Ishikawa (cell line): ENCODE measurements at regions not wholly inside any gene's neighbourhood (a gene's known extent, or its start where the extent isn't known, plus 50 kb on each side); places are given as distances from the start of the nearest gene placed in this dataset.

Experiments
- CEBPB ChIP-seq: IDR thresholded peaks from 2 replicates; pipeline ENCODE4 v1.6.1; 2012
- CREB1 ChIP-seq: IDR thresholded peaks from 2 replicates; pipeline ENCODE4 v1.6.1; 2012; ENCODE audit warnings: low read depth
- EGR1 ChIP-seq: IDR thresholded peaks from 2 replicates; pipeline ENCODE4 v1.6.1; 2012
- EP300 ChIP-seq: IDR thresholded peaks from 2 replicates; pipeline ENCODE4 v1.6.1; 2012; ENCODE audit warnings: borderline replicate concordance
- FOXM1 ChIP-seq: IDR thresholded peaks from 2 replicates; pipeline ENCODE4 v1.6.1; 2012; ENCODE audit warnings: low read depth, borderline replicate concordance
- MAX ChIP-seq: IDR thresholded peaks from 2 replicates; pipeline ENCODE4 v1.6.1; 2012
- NFIC ChIP-seq: IDR thresholded peaks from 2 replicates; pipeline ENCODE4 v1.6.1; 2012
- RAD21 ChIP-seq: IDR thresholded peaks from 2 replicates; pipeline ENCODE4 v1.6.1; 2012; ENCODE audit warnings: low read depth
- REST ChIP-seq: IDR thresholded peaks from 2 replicates; pipeline ENCODE4 v1.6.1; 2012; ENCODE audit warnings: low read depth, mild to moderate bottlenecking
- TAF1 ChIP-seq: IDR thresholded peaks from 2 replicates; pipeline ENCODE4 v1.6.1; 2012; ENCODE audit warnings: low read depth, mild to moderate bottlenecking
- TCF12 ChIP-seq: IDR thresholded peaks from 2 replicates; pipeline ENCODE4 v1.6.1; 2012; ENCODE audit warnings: low read depth
- USF1 ChIP-seq: IDR thresholded peaks from 2 replicates; pipeline ENCODE4 v1.6.1; 2012
- YY1 ChIP-seq: IDR thresholded peaks from 2 replicates; pipeline ENCODE4 v1.6.1; 2012; ENCODE audit warnings: low read depth

GRCh38 chr5:145162626-145163025 lies 672.5 kb downstream of the PRELID2 start:
- TF ChIP-seq CREB1 (no peak), TAF1 (no peak), USF1 (no peak), CEBPB (no peak), REST (no peak), FOXM1 (no peak), YY1 (no peak), EP300 (no peak), NFIC (no peak), RAD21 (no peak), TCF12 (no peak), EGR1 (no peak), MAX (no peak)
